K562 (cell line): ENCODE measurements at regions not wholly inside any gene's neighbourhood (a gene's known extent, or its start where the extent isn't known, plus 50 kb on each side); places are given as distances from the start of the nearest gene placed in this dataset.

Source experiments
- ATAC-seq: fragments of 200-7000 bp; cut with Tn5 transposase; 3 replicates; pipeline ENCODE4 v1.9.1; 2020; ENCODE audit warnings: moderate library complexity
- BruUV-seq: library from RNA; stranded (reverse); fragments of 400-500 nt; replicated peaks from 2 replicates; lab custom pipeline; 2021; lab: Mats Ljungman, UMichigan
- CTCF ChIA-PET: fragments of 300-600 bp; formaldehyde crosslinking; extraction: SDS; loops from one replicate; lab custom pipeline; 2021; ENCODE audit warnings: low intra/inter-chr PET ratio; lab: Yijun Ruan, JAX
- POLR2A ChIA-PET: fragments of 300-600, 350-650 bp; sonication (Branson Sonifier 250); formaldehyde crosslinking; extraction: SDS; loops from one replicate; lab custom pipeline; 2021; ENCODE audit warnings: antibody characterized with exemption, inconsistent platforms; lab: Yijun Ruan, JAX
- DNase-seq, 4 experiments: peaks; one replicate each; pipeline versions ENCODE4 v3.0.0 to v3.0.0-alpha.2; 2011 to 2018; ENCODE audit warnings: low spot score in 3 of 4, mixed read lengths in 3 of 4; ENCODE audit errors: extremely low read depth in 1 of 4
- FAIRE-seq: peaks from 2 replicates; lab custom pipeline; 2011; peaks lifted over from hg19 to GRCh38; lab: Jason Lieb, UNC
- H2AFZ ChIP-seq: 2 replicates; pipeline ENCODE4 v1.6.0; 2011; ENCODE audit warnings: low read depth, low read length, control low read depth, inconsistent platforms
- H3K27ac ChIP-seq: fragments of 200-600 bp; 3 replicates; pipeline ENCODE4 v1.8.0; 2011; ENCODE audit warnings: low read depth, mild to moderate bottlenecking, control low read depth, inconsistent platforms, low read length, moderate library complexity, mixed read lengths; ENCODE audit errors: extremely low read depth
- H3K27me3 ChIP-seq, 2 experiments: fragments of 300-600 bp in 1 of 2; 2 replicates in 1 of 2; 3 replicates in 1 of 2; pipeline versions ENCODE4 v1.6.0 to v1.8.0; 2011; ENCODE audit warnings: inconsistent platforms in 2 of 2, low read length in 2 of 2, mild to moderate bottlenecking in 1 of 2, mixed read lengths in 1 of 2, moderate library complexity in 1 of 2; ENCODE audit not compliant: control insufficient read depth in 2 of 2, insufficient read depth in 2 of 2
- H3K36me3 ChIP-seq: fragments of 300-600 bp; 3 replicates; pipeline ENCODE4 v1.8.0; 2011; ENCODE audit warnings: mild to moderate bottlenecking, low read length, inconsistent platforms; ENCODE audit not compliant: control insufficient read depth, insufficient read depth
- H3K4me1 ChIP-seq, 2 experiments: fragments of 200-600 bp in 1 of 2; replicated peaks in 1 of 2; 2 replicates in 1 of 2; 3 replicates in 1 of 2; pipeline versions ENCODE4 v1.5.1 to v1.8.0; 2011; ENCODE audit warnings: inconsistent platforms in 2 of 2, low read length in 2 of 2, mild to moderate bottlenecking in 1 of 2, mixed read lengths in 1 of 2, moderate library complexity in 1 of 2; ENCODE audit not compliant: control insufficient read depth in 2 of 2, insufficient read depth in 2 of 2
- H3K4me2 ChIP-seq: 2 replicates; pipeline ENCODE4 v1.6.1; 2011; ENCODE audit warnings: low read length, control low read depth, inconsistent platforms, mixed read lengths; ENCODE audit not compliant: insufficient read depth
- H3K4me3 ChIP-seq: fragments of 200-600 bp; sonication (generic), shearing (Covaris generic); 2 replicates; pipeline ENCODE4 v1.5.1; 2016; ENCODE audit warnings: control low read depth, inconsistent platforms
- H3K79me2 ChIP-seq: fragments of 200-600 bp; 3 replicates; pipeline ENCODE4 v1.8.0; 2011; ENCODE audit warnings: low read length, inconsistent platforms; ENCODE audit not compliant: control insufficient read depth, insufficient read depth
- H3K9ac ChIP-seq, 2 experiments: 2 replicates each; pipeline versions ENCODE4 v1.6.0 to v1.6.1; 2011; ENCODE audit warnings: low read depth in 2 of 2, low read length in 2 of 2, control low read depth in 1 of 2, inconsistent platforms in 1 of 2, mild to moderate bottlenecking in 1 of 2, mixed read lengths in 1 of 2; ENCODE audit not compliant: insufficient read depth in 1 of 2
- H3K9me1 ChIP-seq: one replicate; pipeline ENCODE4 v1.6.0; 2011; ENCODE audit warnings: inconsistent platforms, mild to moderate bottlenecking, low read length, moderate library complexity; ENCODE audit not compliant: control insufficient read depth, insufficient read depth
- H3K9me3 ChIP-seq: replicated peaks from 2 replicates; pipeline ENCODE4 v1.5.1; 2011; ENCODE audit warnings: low read depth, low read length, inconsistent platforms; ENCODE audit not compliant: control insufficient read depth, insufficient read depth
- H4K20me1 ChIP-seq: replicated peaks from 2 replicates; pipeline ENCODE4 v1.6.1; 2011; ENCODE audit warnings: low read length, inconsistent platforms, mixed read lengths; ENCODE audit not compliant: control insufficient read depth, insufficient read depth
- FOXK1 ChIP-seq: sonication (generic); formaldehyde crosslinking; IDR thresholded peaks from 2 replicates; pipeline ENCODE4 v1.8.0; 2022; ENCODE audit warnings: missing genetic modification reagents, mild to moderate bottlenecking, borderline replicate concordance
- JUN ChIP-seq, 2 experiments: sonication (generic) in 1 of 2; formaldehyde crosslinking in 1 of 2; IDR thresholded peaks; 2 replicates each; pipeline versions ENCODE4 v1.6.1 to v1.8.0; 2012 to 2022; ENCODE audit warnings: borderline replicate concordance in 2 of 2, mild to moderate bottlenecking in 2 of 2, improper control_type of control experiment in 1 of 2, low read depth in 1 of 2, low read length in 1 of 2, missing genetic modification reagents in 1 of 2
- NRF1 ChIP-seq, 2 experiments: fragments of 450-650 bp; IDR thresholded peaks in 1 of 2; conservative IDR thresholded peaks in 1 of 2; 2 replicates each; pipeline ENCODE4 v1.6.1; 2014; ENCODE audit warnings: mild to moderate bottlenecking in 2 of 2
- RFX5 ChIP-seq: IDR thresholded peaks from 2 replicates; pipeline ENCODE4 v1.6.1; 2011; ENCODE audit warnings: low read depth, mild to moderate bottlenecking, improper control_type of control experiment, low read length
- SMARCB1 ChIP-seq: IDR thresholded peaks from 2 replicates; pipeline ENCODE4 v1.6.1; 2011; ENCODE audit warnings: improper control_type of control experiment, low read depth; ENCODE audit not compliant: insufficient read length
- SP2 ChIP-seq: IDR thresholded peaks from 2 replicates; pipeline ENCODE4 v1.6.1; 2011; ENCODE audit warnings: mild to moderate bottlenecking, low read depth, low read length, moderate library complexity; ENCODE audit not compliant: poor library complexity, severe bottlenecking; ENCODE audit errors: extremely low read depth
- ZNF696 ChIP-seq: fragments of 250-450 bp; sonication (Bioruptor Pico); conservative IDR thresholded peaks from 2 replicates; pipeline ENCODE4 v1.4.0; 2020; ENCODE audit warnings: mild to moderate bottlenecking, moderate library complexity
- in situ Hi-C: fragments of 300-500 bp; cut with MboI; formaldehyde crosslinking; loops from 4 replicates; pipeline ENCODE4 v1.15.0; 2018; ENCODE audit warnings: inconsistent platforms, mixed read lengths
- intact Hi-C: fragments of 100-400 bp; cut with micrococcal nuclease; formaldehyde crosslinking; loops from 2 replicates; pipeline ENCODE4 v1.14.2; 2022
- TF ChIP-seq, protein P1 (sequence below): IDR thresholded peaks from 3 replicates; pipeline ENCODE4 v1.6.1; 2011; ENCODE audit warnings: borderline replicate concordance, mild to moderate bottlenecking, moderate library complexity; ENCODE audit not compliant: insufficient read length; ENCODE audit errors: extremely low read depth
- TF ChIP-seq, protein P2 (sequence below): fragments of 200-800 bp; sonication (Bioruptor generic); IDR thresholded peaks from 2 replicates; pipeline ENCODE4 v1.6.1; 2017; ENCODE audit warnings: missing genetic modification characterization, missing compliant biosample characterization
- TF ChIP-seq, protein P3 (sequence below): sonication (generic); formaldehyde crosslinking; IDR thresholded peaks from 2 replicates; pipeline ENCODE4 v1.8.1; 2023; ENCODE audit warnings: mild to moderate bottlenecking, missing genetic modification reagents
- TF ChIP-seq, protein P4 (sequence below): fragments of 450-650 bp; IDR thresholded peaks from 2 replicates; pipeline ENCODE4 v1.6.1; 2014; ENCODE audit warnings: low read depth, mild to moderate bottlenecking, moderate library complexity, borderline replicate concordance

DNA sequence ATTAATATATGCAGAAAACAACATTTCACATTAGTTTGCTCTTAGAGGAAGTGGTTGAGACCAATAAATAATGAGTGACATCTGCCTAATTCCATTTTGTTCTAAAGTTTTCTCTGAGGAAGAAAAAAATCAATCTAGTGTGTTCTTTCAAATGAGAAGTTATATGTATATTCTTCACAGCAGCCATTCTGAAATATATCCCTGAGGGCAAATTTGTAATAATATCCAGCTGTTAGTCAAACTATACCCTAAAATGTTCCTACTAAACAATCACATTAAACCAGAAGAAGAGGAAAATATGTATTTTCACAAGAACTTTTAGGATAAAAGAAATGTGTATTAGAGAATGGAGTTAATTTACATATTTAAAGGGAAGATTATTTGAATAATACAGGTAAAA lies 375.1 kb upstream of the CDH19 start:
- Histone ChIP-seq H3K36me3 (no peaks in the 10 kb centered on the region), H3K9me1 (no peaks in the 10 kb centered on the region), H3K27me3 (no peaks in the 10 kb centered on the region), H3K27ac (no peak overlapping the region), H3K4me2 (no peak overlapping the region), H3K9me3 (no peaks in the 10 kb centered on the region), H3K4me3 (no peak overlapping the region), H2AFZ (no peak overlapping the region), H3K79me2 (no peaks in the 10 kb centered on the region), H3K4me1 (no peaks in the 10 kb centered on the region), H4K20me1 (no peaks in the 10 kb centered on the region), H3K9ac (no peak overlapping the region)
- TF ChIP-seq, protein P1, sequence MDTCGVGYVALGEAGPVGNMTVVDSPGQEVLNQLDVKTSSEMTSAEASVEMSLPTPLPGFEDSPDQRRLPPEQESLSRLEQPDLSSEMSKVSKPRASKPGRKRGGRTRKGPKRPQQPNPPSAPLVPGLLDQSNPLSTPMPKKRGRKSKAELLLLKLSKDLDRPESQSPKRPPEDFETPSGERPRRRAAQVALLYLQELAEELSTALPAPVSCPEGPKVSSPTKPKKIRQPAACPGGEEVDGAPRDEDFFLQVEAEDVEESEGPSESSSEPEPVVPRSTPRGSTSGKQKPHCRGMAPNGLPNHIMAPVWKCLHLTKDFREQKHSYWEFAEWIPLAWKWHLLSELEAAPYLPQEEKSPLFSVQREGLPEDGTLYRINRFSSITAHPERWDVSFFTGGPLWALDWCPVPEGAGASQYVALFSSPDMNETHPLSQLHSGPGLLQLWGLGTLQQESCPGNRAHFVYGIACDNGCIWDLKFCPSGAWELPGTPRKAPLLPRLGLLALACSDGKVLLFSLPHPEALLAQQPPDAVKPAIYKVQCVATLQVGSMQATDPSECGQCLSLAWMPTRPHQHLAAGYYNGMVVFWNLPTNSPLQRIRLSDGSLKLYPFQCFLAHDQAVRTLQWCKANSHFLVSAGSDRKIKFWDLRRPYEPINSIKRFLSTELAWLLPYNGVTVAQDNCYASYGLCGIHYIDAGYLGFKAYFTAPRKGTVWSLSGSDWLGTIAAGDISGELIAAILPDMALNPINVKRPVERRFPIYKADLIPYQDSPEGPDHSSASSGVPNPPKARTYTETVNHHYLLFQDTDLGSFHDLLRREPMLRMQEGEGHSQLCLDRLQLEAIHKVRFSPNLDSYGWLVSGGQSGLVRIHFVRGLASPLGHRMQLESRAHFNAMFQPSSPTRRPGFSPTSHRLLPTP, result no peak
- TF ChIP-seq ZNF696 (CRISPR knock-in tag) (no peak), NRF1 (conservative IDR thresholded peaks at IDR 0.05 in 1 of 2, IDR thresholded peaks at IDR 0.05 in 1 of 2) (no peak), JUN (IDR thresholded peaks at IDR 0.05; ENCODE audit: borderline replicate concordance, low read depth, low read length) (no peak), JUN (CRISPR knock-in tag; IDR thresholded peaks at IDR 0.05; ENCODE audit: borderline replicate concordance) (no peak), RFX5 (no peak), SMARCB1 (no peak), FOXK1 (CRISPR knock-in tag) (no peak), SP2 (no peak)
- TF ChIP-seq, protein P2, sequence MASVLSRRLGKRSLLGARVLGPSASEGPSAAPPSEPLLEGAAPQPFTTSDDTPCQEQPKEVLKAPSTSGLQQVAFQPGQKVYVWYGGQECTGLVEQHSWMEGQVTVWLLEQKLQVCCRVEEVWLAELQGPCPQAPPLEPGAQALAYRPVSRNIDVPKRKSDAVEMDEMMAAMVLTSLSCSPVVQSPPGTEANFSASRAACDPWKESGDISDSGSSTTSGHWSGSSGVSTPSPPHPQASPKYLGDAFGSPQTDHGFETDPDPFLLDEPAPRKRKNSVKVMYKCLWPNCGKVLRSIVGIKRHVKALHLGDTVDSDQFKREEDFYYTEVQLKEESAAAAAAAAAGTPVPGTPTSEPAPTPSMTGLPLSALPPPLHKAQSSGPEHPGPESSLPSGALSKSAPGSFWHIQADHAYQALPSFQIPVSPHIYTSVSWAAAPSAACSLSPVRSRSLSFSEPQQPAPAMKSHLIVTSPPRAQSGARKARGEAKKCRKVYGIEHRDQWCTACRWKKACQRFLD (CRISPR knock-in tag), result no peak
- TF ChIP-seq, protein P3, sequence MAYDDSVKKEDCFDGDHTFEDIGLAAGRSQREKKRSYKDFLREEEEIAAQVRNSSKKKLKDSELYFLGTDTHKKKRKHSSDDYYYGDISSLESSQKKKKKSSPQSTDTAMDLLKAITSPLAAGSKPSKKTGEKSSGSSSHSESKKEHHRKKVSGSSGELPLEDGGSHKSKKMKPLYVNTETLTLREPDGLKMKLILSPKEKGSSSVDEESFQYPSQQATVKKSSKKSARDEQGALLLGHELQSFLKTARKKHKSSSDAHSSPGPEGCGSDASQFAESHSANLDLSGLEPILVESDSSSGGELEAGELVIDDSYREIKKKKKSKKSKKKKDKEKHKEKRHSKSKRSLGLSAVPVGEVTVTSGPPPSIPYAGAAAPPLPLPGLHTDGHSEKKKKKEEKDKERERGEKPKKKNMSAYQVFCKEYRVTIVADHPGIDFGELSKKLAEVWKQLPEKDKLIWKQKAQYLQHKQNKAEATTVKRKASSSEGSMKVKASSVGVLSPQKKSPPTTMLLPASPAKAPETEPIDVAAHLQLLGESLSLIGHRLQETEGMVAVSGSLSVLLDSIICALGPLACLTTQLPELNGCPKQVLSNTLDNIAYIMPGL (CRISPR knock-in tag), result no peak
- TF ChIP-seq, protein P4, sequence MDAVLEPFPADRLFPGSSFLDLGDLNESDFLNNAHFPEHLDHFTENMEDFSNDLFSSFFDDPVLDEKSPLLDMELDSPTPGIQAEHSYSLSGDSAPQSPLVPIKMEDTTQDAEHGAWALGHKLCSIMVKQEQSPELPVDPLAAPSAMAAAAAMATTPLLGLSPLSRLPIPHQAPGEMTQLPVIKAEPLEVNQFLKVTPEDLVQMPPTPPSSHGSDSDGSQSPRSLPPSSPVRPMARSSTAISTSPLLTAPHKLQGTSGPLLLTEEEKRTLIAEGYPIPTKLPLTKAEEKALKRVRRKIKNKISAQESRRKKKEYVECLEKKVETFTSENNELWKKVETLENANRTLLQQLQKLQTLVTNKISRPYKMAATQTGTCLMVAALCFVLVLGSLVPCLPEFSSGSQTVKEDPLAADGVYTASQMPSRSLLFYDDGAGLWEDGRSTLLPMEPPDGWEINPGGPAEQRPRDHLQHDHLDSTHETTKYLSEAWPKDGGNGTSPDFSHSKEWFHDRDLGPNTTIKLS, result no peak
- no peak for ATAC-seq
- ChIA-PET CTCF (no interaction called here), POLR2A (no interaction called here)
- FAIRE-seq, result no peak
- DNase-seq, result no peak
- in situ Hi-C loops, result no loop called here
- BruUV-seq, result no TSS peak
- intact Hi-C loops, result no loop called here
